ENCODE measurements at regions not wholly inside any gene's neighbourhood (a gene's known extent, or its start where the extent isn't known, plus 50 kb on each side); places are given as distances from the start of the nearest gene placed in this dataset.

GRCh38 chr10:3544561-3544960 lies 240.4 kb downstream of the KLF6 start:
- no peak for DNase-seq (ENCODE audit: low read depth)
- TF ChIP-seq MYC (IDR thresholded peaks at IDR 0.05; ENCODE audit: low read depth, low read length) (no peak), MAX (IDR thresholded peaks at IDR 0.05; ENCODE audit: low read depth, low read length) (no peak), POLR2A (IDR thresholded peaks at IDR 0.05; ENCODE audit: extremely low read depth, insufficient read length) (no peak), CTCF (IDR thresholded peaks at IDR 0.05; ENCODE audit: low read depth, low read length) (no peak)
- no peak overlapping the region for H3K4me3 ChIP-seq (ENCODE audit: low read depth, low read length)

GRCh38 chr10:3542185-3542611 lies 242.8 kb downstream of the KLF6 start:
- no peak overlapping the region for H3K4me3 ChIP-seq (ENCODE audit: low read depth, low read length)
- TF ChIP-seq MAX (IDR thresholded peaks at IDR 0.05; ENCODE audit: low read depth, low read length) (no peak), CTCF (IDR thresholded peaks at IDR 0.05; ENCODE audit: low read depth, low read length) (no peak), MYC (IDR thresholded peaks at IDR 0.05; ENCODE audit: low read depth, low read length) (no peak), POLR2A (IDR thresholded peaks at IDR 0.05; ENCODE audit: extremely low read depth, insufficient read length) (no peak)
- DNase-seq (ENCODE audit: low read depth), result no peak

- TF ChIP-seq POLR2A (IDR thresholded peaks at IDR 0.05; ENCODE audit: extremely low read depth, insufficient read length) (no peak), MAX (IDR thresholded peaks at IDR 0.05; ENCODE audit: low read depth, low read length) (no peak), CTCF (IDR thresholded peaks at IDR 0.05; ENCODE audit: low read depth, low read length) (no peak), MYC (IDR thresholded peaks at IDR 0.05; ENCODE audit: low read depth, low read length) (no peak)
- H3K4me3 ChIP-seq (ENCODE audit: low read depth, low read length), result no peak overlapping the region
- DNase-seq (ENCODE audit: low read depth), result no peak
Observed at GRCh38 chr10:3539696-3540383, 245.2 kb downstream of the KLF6 start.

- peak; percentile 6 for DNase-seq (ENCODE audit: low read depth)
- TF ChIP-seq MAX (IDR thresholded peaks at IDR 0.05; ENCODE audit: low read depth, low read length) (no peak), POLR2A (IDR thresholded peaks at IDR 0.05; ENCODE audit: extremely low read depth, insufficient read length) (no peak), CTCF (IDR thresholded peaks at IDR 0.05; ENCODE audit: low read depth, low read length) (no peak), MYC (IDR thresholded peaks at IDR 0.05; ENCODE audit: low read depth, low read length) (no peak)
- H3K4me3 ChIP-seq (ENCODE audit: low read depth, low read length), result no peak overlapping the region
Observed at GRCh38 chr10:3538656-3539531, 246.1 kb downstream of the KLF6 start.

- H3K4me3 ChIP-seq (ENCODE audit: low read depth, low read length), result no peak overlapping the region
- no peak for TF ChIP-seq MYC (IDR thresholded peaks at IDR 0.05; ENCODE audit: low read depth, low read length)
- TF ChIP-seq MAX (IDR thresholded peaks at IDR 0.05; ENCODE audit: low read depth, low read length), result no peak
- no peak for TF ChIP-seq POLR2A (IDR thresholded peaks at IDR 0.05; ENCODE audit: extremely low read depth, insufficient read length)
- TF ChIP-seq CTCF (IDR thresholded peaks at IDR 0.05; ENCODE audit: low read depth, low read length), result no peak
- DNase-seq (ENCODE audit: low read depth), result no peak
Observed at GRCh38 chr10:3538291-3538655, 246.7 kb downstream of the KLF6 start.
